Activated CD4-positive, CD25-positive, alpha-beta regulatory T cell treated with anti-CD3 and anti-CD28 coated beads, Interleukin-2, amount 50 U/mL, for 24 hours (primary cell): ENCODE measurements at regions not wholly inside any gene's neighbourhood (a gene's known extent, or its start where the extent isn't known, plus 50 kb on each side); places are given as distances from the start of the nearest gene placed in this dataset.

Experiments
- ATAC-seq, 2 donors: fragments of 150-1000 bp; cut with Tn5 transposase; one replicate each; pipeline ENCODE4 v1.10.0; 2021; ENCODE audit warnings: mild to moderate bottlenecking in 1 of 2, moderate library complexity in 1 of 2

DNA sequence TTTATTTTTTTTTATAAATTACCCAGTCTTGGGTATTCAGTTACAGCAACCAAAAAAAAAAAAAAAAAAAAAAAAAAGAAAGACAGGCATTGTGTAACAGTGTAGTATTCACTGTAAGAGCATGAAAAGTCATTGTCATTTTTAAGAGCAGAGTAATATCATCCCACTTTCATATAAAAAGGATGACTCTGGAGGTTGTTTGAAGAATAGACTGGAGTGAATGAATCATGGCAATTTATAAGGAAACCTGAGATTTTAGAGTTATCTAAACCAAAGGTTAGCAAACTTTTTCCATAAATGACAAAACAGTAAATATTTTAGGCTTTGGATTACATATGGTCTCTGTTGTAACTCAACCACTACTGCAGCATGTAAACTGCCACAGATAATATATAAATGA is 794.9 kb downstream of the NTRK3 start:
- ATAC-seq = no peak

DNA sequence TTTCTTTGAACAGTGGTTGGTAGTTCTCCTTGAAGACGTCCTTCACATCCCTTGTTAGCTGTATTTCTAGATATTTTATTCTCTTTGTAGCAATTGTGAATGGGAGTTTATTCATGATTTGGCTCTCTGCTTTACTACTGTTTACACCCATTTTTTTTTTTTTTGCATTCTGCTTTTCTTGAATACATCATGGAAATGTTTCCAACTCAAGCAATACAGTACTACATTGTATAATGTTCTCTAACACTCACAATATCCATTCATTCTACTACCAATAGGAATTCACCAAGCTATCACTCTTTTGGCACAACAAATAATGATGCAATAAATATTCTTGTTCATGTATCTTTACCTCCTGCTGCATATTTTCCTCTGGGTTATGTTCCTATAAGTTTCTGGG is 801.7 kb downstream of the NTRK3 start:
- no peak for ATAC-seq

DNA sequence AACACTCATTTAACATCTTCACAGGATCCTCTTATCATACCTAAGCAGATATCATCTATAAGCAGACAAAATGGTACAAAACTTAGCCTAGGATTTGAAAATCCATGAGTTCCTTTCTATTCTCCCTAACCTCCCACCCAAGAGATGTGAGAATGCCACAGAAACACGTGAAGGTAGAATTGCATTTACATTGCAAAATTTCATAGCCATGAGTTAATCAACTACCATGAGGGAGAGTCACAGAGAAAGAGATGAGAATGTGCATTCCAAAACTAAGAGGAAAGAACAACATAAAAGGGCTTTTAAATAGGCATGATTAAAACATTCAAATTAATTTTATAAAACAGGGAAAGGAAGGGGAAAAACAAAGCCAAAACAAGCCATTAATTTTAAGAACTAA is 806.2 kb downstream of the NTRK3 start:
- ATAC-seq = no peak

DNA sequence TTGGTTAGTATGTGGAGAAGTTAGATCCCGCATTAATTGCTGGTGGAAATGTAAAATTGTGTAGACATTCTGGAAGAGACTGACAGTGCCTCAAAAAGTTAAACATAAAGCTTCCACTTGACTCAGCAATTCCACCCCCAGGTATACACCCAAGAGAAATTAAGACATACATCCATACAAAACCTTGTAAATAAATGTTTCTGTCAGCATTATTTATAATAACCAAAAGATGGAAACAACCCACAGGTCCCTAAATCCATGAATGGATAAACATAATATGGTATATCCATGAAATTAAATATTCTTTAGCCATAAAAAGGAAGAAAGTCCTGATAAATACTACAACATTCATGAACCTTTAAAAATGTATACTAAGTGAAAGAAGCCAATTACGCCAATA is 817.4 kb downstream of the NTRK3 start:
- ATAC-seq = no peak

DNA sequence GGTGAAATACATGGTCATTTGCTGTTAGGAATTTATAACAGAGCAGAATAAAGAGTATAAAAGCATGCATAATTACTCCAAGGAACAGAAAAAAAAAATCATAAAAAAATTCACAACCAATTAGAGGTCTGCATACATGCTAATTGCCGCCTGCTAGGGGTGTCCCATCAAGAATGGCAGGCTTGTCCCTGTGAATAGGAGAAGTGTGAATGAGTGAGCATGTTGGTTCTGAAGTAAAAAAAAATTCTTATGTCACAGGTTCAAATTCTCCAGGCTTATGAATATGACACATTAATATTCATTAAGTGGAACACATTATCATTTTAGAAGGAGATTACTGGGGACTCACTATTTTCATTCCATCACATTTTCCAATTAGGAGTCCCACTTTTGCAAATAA is 822.7 kb downstream of the NTRK3 start:
- ATAC-seq = no peak

DNA sequence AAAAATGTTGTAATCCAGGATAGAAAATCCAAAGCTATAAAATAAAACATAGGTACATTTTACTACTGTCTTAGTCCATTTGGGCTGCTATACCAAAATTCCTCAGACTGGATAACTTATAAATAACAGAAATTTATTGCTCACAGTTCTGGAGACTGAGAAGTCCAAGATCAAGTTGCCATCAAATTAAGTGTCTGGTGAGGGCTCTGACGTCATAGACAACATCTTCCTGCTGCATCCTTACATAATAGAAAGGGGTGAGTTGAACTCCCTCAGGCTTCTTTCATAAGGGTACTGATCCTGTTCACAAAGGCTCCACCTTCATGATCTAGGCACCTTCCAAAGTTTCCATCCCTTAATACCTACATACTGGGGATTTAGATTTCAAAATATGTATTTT is 826.8 kb downstream of the NTRK3 start:
- ATAC-seq = no peak

DNA sequence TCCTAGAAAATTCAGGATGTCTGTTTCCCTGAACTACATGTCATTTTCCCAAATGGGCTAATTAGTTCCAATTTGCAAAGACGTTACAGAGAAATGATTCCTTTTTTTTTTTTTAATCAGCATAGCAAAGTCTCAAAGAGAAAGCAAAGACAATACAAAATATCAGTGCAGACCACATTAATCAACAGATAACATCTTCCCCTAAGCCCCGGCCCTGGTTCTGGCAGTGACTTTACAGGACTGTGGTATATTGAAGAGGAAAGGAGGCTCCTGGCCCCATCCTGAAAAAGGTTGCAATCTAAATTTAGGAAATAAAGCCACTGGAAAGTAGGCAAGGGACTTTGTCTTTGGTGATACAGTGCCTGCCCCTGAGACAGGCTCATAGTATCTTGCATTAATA is 836.5 kb downstream of the NTRK3 start:
- ATAC-seq = no peak

DNA sequence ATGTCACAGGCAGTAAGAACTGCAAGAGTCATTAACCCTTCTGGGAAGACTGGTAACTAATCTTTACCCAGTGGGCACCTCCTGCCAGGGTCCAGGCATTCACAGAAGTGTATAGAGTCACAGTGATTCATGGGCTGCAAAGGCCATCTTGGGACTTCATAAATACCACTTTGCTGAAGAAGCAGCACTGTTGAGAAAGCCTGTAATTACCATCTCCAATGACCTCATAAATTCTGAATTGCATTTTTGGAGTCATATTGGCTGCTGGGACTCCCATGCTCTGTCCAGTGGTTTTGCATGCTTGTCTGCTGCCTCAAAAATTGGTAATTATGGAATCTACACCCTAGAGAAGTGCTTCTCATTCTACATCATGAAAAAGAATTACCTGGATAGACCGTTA is 837.2 kb downstream of the NTRK3 start:
- ATAC-seq = no peak

DNA sequence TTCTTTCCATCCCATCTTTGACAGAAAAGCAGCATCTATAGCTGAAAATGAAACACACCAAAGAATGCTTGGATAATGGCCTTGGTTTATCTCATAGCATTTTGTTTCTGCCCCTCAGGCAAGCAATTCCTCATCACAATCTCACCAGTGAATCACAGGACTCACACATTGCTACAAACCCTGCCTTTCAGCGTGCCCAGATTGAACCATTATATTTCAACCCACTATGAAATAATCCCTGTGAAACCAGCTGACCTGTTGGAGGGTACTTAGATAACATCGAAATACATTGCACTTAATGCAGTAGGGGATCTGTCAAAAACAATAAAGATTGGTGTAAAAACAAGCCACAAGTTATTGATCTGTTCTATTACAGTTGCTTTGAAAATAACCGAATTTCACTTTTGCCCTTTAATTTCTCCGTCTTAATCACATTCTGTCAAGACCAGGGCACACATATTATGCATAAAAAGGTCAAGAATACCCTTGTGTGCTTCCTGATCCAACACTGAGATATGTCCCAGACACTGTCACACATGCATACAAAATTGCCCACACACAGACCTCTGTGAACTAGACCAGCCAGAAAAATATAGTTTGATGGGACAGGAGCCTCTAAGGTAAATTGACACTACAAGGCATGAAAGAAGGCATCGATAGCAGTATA is 839.8 kb downstream of the NTRK3 start:
- no peak for ATAC-seq

DNA sequence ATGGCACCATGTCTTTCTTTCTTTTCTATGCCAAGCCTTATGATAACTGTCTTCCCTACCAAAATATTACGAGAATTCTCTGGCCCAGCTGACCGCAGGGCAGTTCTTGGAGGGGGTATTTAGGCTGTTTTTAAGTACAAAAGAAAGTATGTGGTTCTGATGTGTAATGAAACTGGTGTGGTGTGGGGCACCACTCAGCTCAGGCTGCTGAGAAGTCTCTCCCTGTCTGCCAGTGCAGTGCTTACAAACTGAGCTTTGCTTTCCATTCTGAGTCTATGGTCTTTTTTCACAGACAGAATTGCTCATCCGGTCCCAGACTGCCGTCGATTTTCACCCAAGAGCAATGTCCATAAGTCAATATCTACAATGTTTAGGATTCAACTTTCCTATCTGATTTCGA is 847.6 kb downstream of the NTRK3 start:
- ATAC-seq = no peak

DNA sequence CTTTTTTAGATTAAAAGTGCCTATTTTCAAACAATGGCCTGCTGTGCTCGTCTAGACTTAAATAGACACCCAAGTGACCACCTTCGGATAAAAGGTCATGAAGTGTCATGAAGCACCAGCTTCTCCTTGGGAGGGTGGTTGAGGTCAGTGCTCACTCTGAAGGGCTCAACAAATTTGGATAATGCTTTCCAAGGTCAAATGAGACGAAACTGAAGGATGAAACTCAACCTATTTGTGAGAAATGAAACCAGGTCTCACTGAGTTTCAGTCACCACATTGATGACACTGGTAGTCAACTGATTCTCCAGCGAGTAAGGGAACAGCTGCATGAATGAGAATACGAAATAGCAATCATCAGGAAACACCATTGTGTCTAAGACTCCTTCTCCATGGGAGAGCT is 852.6 kb downstream of the NTRK3 start:
- no peak for ATAC-seq

DNA sequence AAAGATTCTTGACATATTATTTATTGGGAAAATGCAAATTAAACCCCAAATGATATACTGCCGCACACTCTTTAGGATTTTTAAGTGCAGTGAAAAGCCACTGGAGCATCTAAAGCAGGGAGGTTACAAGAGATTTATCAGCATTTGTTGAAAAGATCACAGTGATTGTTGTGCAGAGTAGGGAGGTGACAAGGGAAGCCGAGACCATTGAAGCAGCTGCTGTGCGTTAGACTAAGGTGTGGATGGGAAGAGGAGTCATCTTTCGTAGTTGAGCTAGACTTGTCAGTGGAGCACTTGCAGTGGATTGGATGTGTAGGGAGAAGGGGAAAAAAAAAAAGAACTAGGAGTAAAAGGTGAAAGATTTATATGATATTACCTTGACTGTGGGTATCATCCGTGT is 854.6 kb downstream of the NTRK3 start:
- ATAC-seq = no peak

DNA sequence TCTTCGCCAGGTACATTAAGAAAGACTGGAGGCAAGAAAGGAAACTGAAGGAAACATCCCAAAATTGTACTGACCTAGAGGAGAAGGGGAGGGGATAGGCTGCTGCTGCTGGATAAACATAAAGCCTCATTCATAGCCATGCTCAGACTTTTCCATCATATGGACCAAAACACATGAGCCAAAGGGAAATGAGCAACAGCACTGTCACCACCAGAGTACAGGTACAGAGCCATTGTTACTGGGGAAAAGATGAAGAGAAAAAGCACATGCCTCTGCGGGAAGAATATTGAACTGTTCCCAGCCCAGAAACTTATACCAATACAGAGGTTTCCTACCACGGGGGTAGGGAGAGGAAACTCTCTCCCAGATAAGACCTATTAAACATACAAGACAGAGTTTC is 861.9 kb downstream of the NTRK3 start:
- ATAC-seq = no peak

DNA sequence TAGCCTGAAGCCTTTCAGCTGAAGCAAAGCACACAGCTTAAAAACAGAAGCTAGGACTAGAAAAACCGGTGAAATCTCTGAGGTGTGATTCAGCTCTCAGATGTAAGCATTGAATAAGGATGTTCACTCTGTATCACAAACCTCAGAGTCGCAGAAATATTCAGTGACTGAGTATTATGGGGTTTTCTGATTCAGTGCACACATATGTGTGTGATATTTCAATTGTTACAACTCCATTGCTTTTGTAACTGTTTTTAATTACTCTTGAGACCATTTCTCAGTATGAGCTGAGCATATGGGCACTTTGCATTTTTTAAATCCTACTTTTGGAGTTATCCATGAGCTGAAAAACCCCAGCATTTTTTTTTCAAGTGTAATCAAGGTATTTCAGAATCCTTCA is 868.8 kb downstream of the NTRK3 start:
- ATAC-seq = no peak

DNA sequence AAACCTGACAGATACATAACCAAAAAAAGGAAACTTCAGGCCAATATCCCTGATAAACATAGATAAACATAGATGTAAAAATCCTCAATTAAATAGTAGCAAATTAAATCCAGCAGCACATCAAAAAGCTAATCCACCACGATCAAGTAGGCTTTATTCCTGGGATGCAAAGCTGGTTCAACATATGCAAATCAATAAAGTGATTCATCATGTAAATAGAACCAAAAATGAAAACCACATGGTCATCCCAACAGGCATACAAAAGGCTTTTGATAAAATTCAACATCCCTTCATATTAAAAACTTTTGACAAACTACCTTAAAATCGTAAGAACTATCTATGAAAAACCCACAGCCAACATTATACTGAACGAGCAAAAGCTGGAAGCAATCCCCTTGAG is 882.2 kb downstream of the NTRK3 start:
- no peak for ATAC-seq

DNA sequence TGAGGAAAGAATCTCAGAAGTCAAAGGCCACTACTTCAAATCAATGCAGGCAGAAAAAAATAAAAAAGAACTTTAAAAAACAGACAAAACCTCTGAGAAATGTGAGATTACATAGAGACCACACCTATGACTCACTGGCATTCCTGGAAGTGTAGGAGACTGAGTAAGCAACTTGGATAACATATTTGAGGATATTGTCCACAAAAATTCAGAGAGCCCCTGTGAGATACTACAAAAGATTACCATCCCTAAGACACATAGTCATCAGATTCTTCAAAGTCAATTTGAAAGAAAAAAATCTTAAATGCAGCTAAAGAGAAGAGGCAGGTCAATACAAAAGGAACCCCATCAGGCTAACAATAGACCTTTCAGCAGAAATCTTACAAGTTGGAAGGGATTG is 887.3 kb downstream of the NTRK3 start:
- no peak for ATAC-seq

DNA sequence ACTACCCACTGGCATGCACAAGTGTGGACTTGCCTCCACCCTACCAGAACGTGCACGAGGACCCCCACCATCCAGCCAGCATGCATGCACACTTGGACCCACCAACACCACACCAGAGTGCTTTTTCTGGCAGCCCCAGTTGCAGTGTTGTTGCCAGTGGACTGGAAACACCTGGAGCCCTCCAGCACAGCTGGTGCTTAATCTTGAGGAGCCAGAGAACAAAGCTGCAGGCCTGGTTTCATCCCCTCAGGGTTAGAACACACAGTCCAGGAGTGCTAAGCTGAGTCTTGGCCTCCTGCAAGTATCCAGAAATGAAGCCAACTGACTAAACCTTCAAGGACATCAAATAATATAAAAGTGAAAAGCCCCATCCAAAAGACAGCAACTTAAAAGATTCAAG is 888.0 kb downstream of the NTRK3 start:
- ATAC-seq = no peak

DNA sequence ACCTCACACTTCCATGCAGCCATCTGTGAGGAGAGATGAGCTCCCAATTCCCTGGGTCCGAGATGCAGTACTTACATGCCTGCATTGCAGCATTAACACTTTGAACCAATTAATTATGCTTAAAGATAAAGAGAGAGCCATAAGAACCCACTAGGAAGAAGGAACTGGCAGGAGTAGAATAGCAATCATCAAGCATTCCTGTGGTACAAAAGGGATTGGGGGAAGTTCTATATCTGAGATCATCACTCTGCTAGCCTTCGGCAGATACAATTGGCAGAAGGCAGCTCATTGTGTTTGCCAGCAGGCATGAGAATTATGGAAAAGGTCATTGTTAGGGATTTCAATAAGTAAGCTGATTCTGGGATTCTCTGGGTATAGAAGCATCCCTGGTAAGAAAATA is 891.4 kb downstream of the NTRK3 start:
- ATAC-seq = no peak

DNA sequence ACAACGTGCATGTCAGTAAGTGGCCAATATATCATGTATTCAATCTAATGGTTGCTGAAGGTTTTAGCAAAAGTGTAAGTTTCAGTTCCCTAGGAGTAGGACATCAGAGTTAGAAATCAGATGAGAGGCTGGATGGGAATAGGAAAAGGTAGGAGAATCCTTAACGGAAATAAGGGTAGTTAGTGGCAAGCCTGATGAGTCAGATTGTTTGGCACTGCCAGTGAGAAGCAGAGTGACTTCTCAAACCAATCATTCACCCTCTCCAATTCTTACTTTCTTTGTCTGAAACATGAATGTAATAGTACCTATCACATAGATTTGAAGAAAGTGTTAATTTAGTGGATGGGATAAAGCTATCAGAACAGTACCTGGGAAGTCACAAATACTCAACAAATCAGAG is 894.0 kb downstream of the NTRK3 start:
- no peak for ATAC-seq

DNA sequence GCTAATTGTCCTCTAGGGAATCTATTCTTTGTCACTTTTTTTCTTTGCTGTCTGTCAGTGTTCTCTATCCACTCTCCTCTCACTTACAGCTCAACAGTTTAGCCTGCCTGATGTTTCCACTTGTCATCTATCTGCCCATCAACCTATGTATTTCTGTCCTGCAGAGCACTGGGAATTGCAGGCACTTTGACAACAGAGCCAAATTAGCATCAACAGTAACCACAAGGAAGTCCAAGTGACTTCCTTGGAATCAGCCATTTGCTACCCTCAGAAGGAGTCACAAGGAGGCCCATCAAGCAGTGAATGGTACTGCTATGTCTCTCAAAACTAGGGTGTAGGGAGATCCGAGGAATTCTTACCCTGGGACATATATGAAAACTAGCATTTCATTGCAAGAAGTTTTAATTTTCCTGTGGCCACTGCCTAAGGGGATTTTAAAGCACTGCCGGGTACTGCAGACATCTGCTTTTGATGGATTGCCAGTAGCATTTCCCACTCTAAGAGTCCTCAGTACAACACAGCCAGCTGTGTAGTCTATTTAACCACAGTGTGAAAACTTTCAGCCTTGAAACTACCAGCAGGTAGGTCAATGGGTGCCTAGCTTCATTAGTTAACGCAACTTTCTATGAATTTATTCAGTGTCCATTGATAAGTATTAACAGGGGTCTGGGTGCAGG is 898.8 kb downstream of the NTRK3 start:
- ATAC-seq = no peak

DNA sequence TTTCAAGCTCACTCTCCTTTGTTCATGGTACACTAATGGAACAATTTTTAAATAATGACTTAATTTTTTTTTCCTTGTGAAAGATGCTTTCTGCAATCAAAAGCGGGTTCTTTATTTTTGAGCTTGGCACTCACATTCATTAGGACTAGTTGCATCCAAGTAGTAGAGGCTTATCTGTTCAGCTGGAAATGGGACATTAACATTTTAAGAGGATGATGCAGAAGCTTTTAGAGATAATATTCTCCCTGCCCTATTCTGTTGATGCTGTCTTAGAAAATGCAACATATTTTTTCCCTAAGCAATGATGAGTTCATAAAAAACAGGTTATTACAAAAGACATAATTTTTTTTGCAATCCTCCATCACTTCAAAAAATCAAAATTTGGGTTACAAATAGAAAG is 900.6 kb downstream of the NTRK3 start:
- no peak for ATAC-seq

DNA sequence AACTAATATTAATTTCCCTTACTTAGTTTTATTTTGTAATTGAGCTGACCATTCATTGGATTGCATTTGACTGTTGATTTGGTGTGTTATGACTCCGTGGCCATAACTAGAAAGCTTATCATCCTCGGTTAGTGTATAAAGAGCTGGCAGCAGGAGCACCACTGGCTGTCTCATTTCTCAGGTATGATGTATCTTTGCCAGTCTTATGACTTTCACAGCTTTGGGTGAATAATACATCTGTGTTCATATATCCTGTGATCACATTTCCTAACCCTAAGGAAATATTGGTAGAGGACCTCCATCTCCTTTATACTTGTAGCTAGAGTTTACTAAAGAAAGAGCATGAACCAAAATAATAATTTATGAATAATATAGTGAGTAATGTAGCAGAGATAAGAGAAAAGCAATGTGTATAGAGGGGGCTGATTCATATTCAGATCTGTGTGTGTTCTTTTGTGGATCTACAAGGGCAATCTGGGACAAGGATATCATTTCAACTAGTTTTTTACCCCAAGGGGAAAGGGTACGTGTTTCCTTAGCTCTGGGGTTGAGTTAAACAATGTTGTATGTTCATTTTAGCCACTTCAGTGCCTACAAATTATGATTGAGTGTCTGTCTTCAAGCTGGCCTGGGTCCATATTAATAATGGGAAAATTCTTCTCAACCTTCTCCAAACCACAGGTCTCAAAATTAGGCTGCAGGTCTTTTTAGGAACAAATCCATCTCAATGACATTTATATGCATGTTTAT is 901.7 kb downstream of the NTRK3 start:
- no peak for ATAC-seq

DNA sequence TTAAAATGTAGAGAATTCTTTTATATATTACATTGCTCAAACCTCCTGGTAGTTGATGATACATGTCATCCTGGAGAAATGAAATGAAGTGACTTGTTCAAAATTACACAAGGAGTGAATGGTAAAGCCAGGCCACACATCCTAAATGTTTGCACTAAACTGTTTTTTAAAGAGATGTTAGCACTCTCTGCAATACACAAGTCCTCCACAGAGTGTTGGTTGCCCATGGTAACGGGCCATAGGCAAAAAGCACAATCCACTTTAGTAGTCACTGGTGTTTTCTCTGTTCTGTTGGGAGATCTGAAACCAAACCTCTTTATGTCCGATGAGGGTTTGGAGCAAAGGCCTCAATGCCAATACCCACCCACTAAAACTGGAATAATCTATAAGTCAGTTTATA is 907.4 kb downstream of the NTRK3 start:
- ATAC-seq = no peak

DNA sequence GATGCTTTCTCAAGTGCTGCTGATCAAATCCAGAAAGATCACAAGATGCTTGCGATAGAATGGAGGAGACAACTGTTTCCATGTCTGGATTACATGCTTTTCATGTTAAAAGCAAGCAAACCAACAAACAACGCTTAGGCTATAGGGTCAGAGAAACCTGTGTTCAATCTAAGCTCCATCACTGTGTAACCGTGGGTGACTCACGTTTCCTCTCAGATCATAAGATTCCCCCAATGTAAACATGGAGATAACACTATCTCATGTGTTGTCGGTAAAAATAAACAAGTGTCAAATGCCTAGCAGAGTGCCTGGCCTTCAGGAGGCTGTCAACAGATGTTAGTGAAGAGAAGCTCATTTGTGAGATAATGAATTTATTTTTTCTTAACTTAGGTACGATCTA is 907.8 kb downstream of the NTRK3 start:
- no peak for ATAC-seq
